ENCODE measurements at regions not wholly inside any gene's neighbourhood (a gene's known extent, or its start where the extent isn't known, plus 50 kb on each side); places are given as distances from the start of the nearest gene placed in this dataset.

DNA sequence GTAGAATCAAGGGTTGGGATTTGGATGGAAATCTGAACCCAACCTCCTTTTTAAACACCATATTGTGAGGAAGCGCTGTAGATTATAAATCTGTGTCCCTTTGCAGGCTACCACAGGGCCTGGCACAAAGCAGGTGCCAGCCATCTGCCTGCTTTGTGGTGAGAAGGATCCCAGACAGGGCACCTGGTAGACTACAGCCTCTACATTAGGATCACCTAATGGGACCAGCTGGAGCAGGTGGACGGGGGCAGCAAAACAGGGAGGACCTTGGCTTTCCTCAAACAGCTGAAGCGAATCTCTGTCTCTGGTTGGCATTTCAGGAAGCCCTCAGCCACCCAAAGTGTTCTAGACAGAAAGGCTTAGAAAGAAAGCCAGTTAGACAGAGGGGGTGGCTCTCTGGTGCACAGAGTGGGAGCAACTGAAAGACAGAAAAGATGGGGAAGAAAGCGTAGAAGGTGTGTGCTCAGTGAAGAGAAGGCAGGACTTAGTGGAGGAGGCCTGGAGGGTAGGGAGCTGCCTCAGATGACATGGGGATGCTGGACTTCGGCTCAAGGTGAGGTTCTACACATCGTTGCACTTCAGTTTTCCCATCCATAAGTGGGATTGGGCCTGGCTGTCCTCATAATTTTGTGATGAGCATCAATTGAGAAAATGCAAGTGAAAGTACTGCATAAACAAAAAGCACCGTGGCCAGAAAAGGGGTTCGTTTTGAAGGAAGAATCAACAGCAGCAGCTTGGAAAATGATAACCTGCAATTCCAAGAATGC, 350.8 kb downstream of the CYRIA start:
- TF ChIP-seq JUND (IDR thresholded peaks at IDR 0.05) = no peak
- TF ChIP-seq ZBTB33 (IDR thresholded peaks at IDR 0.05; ENCODE audit: borderline replicate concordance, low read depth) = no peak
- TF ChIP-seq FOSL2 (IDR thresholded peaks at IDR 0.05; ENCODE audit: borderline replicate concordance, low read depth) = no peak
- TF ChIP-seq USF1 (IDR thresholded peaks at IDR 0.05; ENCODE audit: borderline replicate concordance, low read depth) = no peak
- no peak for TF ChIP-seq TAF1 (IDR thresholded peaks at IDR 0.05; ENCODE audit: borderline replicate concordance, low read depth, low read length)
- no peak for TF ChIP-seq SIN3A (IDR thresholded peaks at IDR 0.05; ENCODE audit: borderline replicate concordance, low read depth, low read length)
- TF ChIP-seq ELF1 (IDR thresholded peaks at IDR 0.05) = no peak
- TF ChIP-seq MXI1 (IDR thresholded peaks at IDR 0.05; ENCODE audit: low read depth, low read length) = no peak
- no peak for TF ChIP-seq RAD21 (IDR thresholded peaks at IDR 0.05; ENCODE audit: low read length)
- no peak for TF ChIP-seq RCOR1 (IDR thresholded peaks at IDR 0.05; ENCODE audit: low read length)
- no peak for TF ChIP-seq GABPA (IDR thresholded peaks at IDR 0.05; ENCODE audit: low read depth)
- TF ChIP-seq NRF1 (IDR thresholded peaks at IDR 0.05; ENCODE audit: low read depth, low read length) = no peak
- TF ChIP-seq, protein P1, sequence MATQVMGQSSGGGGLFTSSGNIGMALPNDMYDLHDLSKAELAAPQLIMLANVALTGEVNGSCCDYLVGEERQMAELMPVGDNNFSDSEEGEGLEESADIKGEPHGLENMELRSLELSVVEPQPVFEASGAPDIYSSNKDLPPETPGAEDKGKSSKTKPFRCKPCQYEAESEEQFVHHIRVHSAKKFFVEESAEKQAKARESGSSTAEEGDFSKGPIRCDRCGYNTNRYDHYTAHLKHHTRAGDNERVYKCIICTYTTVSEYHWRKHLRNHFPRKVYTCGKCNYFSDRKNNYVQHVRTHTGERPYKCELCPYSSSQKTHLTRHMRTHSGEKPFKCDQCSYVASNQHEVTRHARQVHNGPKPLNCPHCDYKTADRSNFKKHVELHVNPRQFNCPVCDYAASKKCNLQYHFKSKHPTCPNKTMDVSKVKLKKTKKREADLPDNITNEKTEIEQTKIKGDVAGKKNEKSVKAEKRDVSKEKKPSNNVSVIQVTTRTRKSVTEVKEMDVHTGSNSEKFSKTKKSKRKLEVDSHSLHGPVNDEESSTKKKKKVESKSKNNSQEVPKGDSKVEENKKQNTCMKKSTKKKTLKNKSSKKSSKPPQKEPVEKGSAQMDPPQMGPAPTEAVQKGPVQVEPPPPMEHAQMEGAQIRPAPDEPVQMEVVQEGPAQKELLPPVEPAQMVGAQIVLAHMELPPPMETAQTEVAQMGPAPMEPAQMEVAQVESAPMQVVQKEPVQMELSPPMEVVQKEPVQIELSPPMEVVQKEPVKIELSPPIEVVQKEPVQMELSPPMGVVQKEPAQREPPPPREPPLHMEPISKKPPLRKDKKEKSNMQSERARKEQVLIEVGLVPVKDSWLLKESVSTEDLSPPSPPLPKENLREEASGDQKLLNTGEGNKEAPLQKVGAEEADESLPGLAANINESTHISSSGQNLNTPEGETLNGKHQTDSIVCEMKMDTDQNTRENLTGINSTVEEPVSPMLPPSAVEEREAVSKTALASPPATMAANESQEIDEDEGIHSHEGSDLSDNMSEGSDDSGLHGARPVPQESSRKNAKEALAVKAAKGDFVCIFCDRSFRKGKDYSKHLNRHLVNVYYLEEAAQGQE (IDR thresholded peaks at IDR 0.05; ENCODE audit: low read depth, low read length) = no peak
- no peak for TF ChIP-seq TEAD4 (IDR thresholded peaks at IDR 0.05; ENCODE audit: borderline replicate concordance, insufficient read depth)
- TF ChIP-seq PBX3 (IDR thresholded peaks at IDR 0.05) = no peak
- no peak for TF ChIP-seq MEF2A (IDR thresholded peaks at IDR 0.05; ENCODE audit: borderline replicate concordance, low read depth)
- no peak for TF ChIP-seq IRF3 (IDR thresholded peaks at IDR 0.05; ENCODE audit: low read depth, low read length)
- ChIA-PET CTCF (interaction anchor here (2.4 kb wide), 1 partner anchor 375 kb away, joined by 7 read pairs; the partner anchor contains the start of gene MYCN), POLR2A (no interaction called here)
- H3K36me3 ChIP-seq (replicated peaks in 1 of 2; ENCODE audit: control insufficient read depth in 1 of 2, insufficient read depth in 2 of 2, low read length in 1 of 2) = no peaks in the 10 kb centered on the region
- H3K9me2 ChIP-seq = no peaks in the 10 kb centered on the region
- peaks cover 11% of the 10 kb centered on the region; the same call in 1 of the 2 replicates for H3K9me3 ChIP-seq
- no peak overlapping the region for H3K27ac ChIP-seq (ENCODE audit: low read depth in 2 of 2, low read length in 1 of 2)
- no peaks in the 10 kb centered on the region for H3K27me3 ChIP-seq (ENCODE audit: insufficient read depth)
- WGBS (ENCODE audit: low lambda C conversion rate) = 14% methylated on average over 8 of the region's 8 CpGs
- DNase-seq = no peak
- no peak overlapping the region for H3K4me2 ChIP-seq
- peaks cover 0 to 15% of the 10 kb centered on the region in 2 experiments; a peak in 1 of 4 replicates for H3K4me1 ChIP-seq (ENCODE audit: control insufficient read depth in 1 of 2, insufficient read depth in 2 of 2, low read depth in 1 of 2, low read length in 1 of 2)
- H3K79me2 ChIP-seq (ENCODE audit: insufficient read depth) = no peaks in the 10 kb centered on the region
- H3K9ac ChIP-seq = no peak overlapping the region
- H3F3A ChIP-seq (replicated peaks; ENCODE audit: insufficient read depth) = no peaks in the 10 kb centered on the region
- H2AFZ ChIP-seq (ENCODE audit: low read depth) = no peak overlapping the region
- no peak overlapping the region for H3K4me3 ChIP-seq (ENCODE audit: low read depth in 2 of 2, low read length in 1 of 2)
- no peaks in the 10 kb centered on the region for H4K20me1 ChIP-seq (ENCODE audit: insufficient read depth)
